ENCODE measurements at regions not wholly inside any gene's neighbourhood (a gene's known extent, or its start where the extent isn't known, plus 50 kb on each side); places are given as distances from the start of the nearest gene placed in this dataset.

- H3K4me3 ChIP-seq (ENCODE audit: low read depth, low read length): no peak overlapping the region
- H3K27me3 ChIP-seq (ENCODE audit: control insufficient read depth, insufficient read depth, low read length): no peaks in the 10 kb centered on the region
- TF ChIP-seq, protein P1, sequence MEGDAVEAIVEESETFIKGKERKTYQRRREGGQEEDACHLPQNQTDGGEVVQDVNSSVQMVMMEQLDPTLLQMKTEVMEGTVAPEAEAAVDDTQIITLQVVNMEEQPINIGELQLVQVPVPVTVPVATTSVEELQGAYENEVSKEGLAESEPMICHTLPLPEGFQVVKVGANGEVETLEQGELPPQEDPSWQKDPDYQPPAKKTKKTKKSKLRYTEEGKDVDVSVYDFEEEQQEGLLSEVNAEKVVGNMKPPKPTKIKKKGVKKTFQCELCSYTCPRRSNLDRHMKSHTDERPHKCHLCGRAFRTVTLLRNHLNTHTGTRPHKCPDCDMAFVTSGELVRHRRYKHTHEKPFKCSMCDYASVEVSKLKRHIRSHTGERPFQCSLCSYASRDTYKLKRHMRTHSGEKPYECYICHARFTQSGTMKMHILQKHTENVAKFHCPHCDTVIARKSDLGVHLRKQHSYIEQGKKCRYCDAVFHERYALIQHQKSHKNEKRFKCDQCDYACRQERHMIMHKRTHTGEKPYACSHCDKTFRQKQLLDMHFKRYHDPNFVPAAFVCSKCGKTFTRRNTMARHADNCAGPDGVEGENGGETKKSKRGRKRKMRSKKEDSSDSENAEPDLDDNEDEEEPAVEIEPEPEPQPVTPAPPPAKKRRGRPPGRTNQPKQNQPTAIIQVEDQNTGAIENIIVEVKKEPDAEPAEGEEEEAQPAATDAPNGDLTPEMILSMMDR (IDR thresholded peaks at IDR 0.05; ENCODE audit: insufficient read depth, low read length, poor library complexity, severe bottlenecking): no peak
- DNase-seq (ENCODE audit: low read depth): no peak
- H3K36me3 ChIP-seq (ENCODE audit: control insufficient read depth, insufficient read depth, low read length): no peaks in the 10 kb centered on the region
Measured at GRCh38 chr2:104158191-104158590, 695.7 kb upstream of the POU3F3 start.

- no peaks in the 10 kb centered on the region for H3K27me3 ChIP-seq (ENCODE audit: control insufficient read depth, insufficient read depth, low read length)
- DNase-seq (ENCODE audit: low read depth): no peak
Measured at GRCh38 chr2:104163611-104164130, 690.2 kb upstream of the POU3F3 start.

GRCh38 chr2:104164721-104165252 is 689.1 kb upstream of the POU3F3 start:
- Histone ChIP-seq H3K4me3 (ENCODE audit: low read depth, low read length) (no peak overlapping the region), H3K36me3 (ENCODE audit: control insufficient read depth, insufficient read depth, low read length) (no peaks in the 10 kb centered on the region), H3K27me3 (ENCODE audit: control insufficient read depth, insufficient read depth, low read length) (no peaks in the 10 kb centered on the region)
- TF ChIP-seq, protein P1 (IDR thresholded peaks at IDR 0.05; ENCODE audit: insufficient read depth, low read length, poor library complexity, severe bottlenecking): no peak
- DNase-seq (ENCODE audit: low read depth): no peak

More at GRCh38 chr2:104163611-104164130, 690.2 kb upstream of the POU3F3 start:
- no peak overlapping the region for H3K4me3 ChIP-seq (ENCODE audit: low read depth, low read length)
- no peaks in the 10 kb centered on the region for H3K36me3 ChIP-seq (ENCODE audit: control insufficient read depth, insufficient read depth, low read length)
- TF ChIP-seq, protein P1 (IDR thresholded peaks at IDR 0.05; ENCODE audit: insufficient read depth, low read length, poor library complexity, severe bottlenecking): no peak

DNA sequence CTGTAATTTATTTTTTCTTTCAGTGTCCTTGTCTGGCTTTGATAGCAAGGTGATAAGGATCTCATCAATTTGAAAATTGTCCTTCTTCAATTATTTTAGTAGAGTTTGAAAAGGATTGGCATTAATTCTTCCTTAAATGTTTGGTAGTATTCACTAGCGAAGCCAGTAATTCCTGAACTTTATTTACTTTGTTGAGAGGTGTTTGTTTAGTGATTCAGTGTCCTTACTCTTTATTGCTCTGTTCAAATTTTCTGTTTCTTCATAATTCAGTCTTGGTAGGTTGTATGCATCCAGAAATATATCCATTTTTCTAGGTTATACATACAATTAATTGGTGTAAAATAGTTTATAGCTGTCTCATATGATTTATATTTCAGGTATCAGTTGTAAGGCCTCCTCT is 676.7 kb upstream of the POU3F3 start:
- no peaks in the 10 kb centered on the region for H3K27me3 ChIP-seq (ENCODE audit: control insufficient read depth, insufficient read depth, low read length)
- no peak overlapping the region for H3K4me3 ChIP-seq (ENCODE audit: low read depth, low read length)
- DNase-seq (ENCODE audit: low read depth): no peak
- no peaks in the 10 kb centered on the region for H3K36me3 ChIP-seq (ENCODE audit: control insufficient read depth, insufficient read depth, low read length)
- TF ChIP-seq, protein P1 (IDR thresholded peaks at IDR 0.05; ENCODE audit: insufficient read depth, low read length, poor library complexity, severe bottlenecking): no peak

DNA sequence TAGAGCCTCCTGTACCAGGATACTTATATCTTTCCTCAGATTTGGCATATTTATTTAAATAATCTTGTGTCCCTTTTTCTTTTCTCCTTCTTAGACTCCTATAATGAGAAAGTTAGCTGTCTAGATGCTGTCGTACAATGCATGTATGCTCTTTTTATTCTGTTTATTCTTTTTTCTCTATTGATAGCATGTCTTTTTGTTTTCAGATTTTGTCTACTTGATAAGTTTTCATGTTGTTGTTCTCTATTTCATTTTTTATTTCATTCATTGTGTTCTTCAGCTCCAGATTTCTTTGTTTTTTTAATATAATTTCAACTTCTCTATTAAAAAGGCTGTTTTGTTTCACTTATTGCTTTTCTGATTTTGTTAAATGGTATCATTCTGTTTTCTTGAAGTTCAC is 674.3 kb upstream of the POU3F3 start:
- Histone ChIP-seq H3K4me3 (ENCODE audit: low read depth, low read length) (no peak overlapping the region), H3K36me3 (ENCODE audit: control insufficient read depth, insufficient read depth, low read length) (no peaks in the 10 kb centered on the region), H3K27me3 (ENCODE audit: control insufficient read depth, insufficient read depth, low read length) (no peaks in the 10 kb centered on the region)
- DNase-seq (ENCODE audit: low read depth): no peak
- TF ChIP-seq, protein P1 (IDR thresholded peaks at IDR 0.05; ENCODE audit: insufficient read depth, low read length, poor library complexity, severe bottlenecking): no peak
